LNCAP (cell line): ENCODE measurements at regions not wholly inside any gene's neighbourhood (a gene's known extent, or its start where the extent isn't known, plus 50 kb on each side); places are given as distances from the start of the nearest gene placed in this dataset.

Experiments
- CTCF ChIP-seq: fragments of 450-650 bp; IDR thresholded peaks from 2 replicates; pipeline ENCODE4 v1.5.1; 2017; ENCODE audit warnings: mild to moderate bottlenecking

- TF ChIP-seq CTCF = no peak
These were observed 210.5 kb downstream of the BCAT1 start for GRCh38 chr12:24738441-24738840.

- TF ChIP-seq CTCF = no peak
These were observed 217.3 kb downstream of the BCAT1 start for GRCh38 chr12:24731596-24731995.

DNA sequence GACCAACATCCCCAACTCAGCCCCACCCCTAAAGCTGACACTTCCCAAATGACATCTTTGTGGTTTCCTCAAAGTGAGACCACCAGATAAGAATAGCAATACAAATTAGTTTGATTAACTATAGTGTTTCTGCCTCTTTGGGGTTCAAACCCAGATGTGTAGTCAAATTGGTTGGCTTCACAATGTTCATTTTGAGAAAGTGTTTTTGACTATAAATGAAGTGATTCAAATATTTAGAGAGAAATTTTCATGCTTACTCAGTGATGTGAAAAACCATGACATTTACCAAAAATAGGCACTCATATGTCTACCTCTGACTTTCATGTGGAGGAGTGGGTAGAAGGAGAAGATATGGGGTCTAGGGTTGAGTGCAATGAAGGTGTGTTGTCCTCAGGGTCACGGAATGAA lies 218.4 kb downstream of the BCAT1 start:
- no peak for TF ChIP-seq CTCF

- TF ChIP-seq CTCF = no peak
These were observed 220.1 kb downstream of the BCAT1 start for GRCh38 chr12:24728826-24729225.

- TF ChIP-seq CTCF = peak; percentile 35; the same call in 1 of the 2 replicates
These were observed 220.5 kb downstream of the BCAT1 start for GRCh38 chr12:24728366-24728765.

DNA sequence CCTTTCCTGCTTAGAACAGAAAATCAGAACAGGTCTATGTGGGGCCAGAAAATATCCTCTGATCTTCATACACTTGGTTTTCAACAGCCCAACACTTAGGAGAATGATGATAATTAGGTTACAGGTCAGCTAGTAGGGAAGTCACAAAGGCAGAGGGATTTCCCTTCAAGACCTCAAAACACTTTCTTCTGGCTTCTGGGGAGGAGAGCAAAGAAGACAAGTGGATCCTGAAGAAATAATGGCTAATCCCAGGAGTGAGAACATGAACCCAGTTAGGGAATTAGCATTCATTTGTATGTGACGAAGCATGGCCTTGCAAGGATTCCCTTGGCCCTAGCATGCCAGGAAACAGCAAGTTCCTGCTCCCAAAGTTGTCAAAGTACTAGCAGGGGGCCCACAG lies 223.3 kb downstream of the BCAT1 start:
- no peak for TF ChIP-seq CTCF

DNA sequence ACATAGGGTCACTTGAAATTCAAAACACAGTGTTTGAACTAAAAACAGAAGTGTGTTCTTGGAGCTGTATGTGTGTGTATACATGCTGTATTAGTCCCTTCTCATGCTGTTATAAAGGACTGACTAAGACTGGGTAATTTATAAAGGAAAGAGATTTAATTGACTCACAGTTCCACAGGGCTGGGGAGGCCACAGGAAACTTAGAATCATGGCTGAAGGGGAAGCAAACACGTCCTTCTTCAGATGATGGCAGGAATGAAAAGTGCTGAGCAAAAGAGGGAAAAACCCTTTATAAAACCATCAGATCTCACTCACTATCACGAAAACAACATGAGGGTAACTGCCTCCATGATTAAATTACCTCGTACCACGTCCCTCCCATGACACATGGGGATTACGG lies 224.1 kb downstream of the BCAT1 start:
- TF ChIP-seq CTCF = no peak

DNA sequence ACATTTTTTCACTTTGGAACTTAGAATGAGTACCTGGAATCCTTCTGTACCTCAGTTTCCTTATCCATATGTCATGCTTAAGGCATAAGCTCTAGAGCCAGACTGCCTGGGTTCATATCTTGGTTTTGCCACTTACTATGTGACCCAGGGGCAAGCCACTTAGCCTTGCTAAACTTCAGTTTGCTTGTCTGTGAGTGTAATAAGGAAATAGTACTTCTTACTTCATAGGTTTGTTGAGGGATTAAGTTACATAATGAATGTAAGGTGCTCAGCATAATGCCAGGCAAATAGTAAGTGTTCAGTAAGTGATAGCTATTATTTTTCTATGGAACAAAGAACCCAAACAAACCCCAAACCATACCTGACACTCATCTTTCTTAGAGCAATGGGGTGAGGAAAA lies 225.1 kb downstream of the BCAT1 start:
- TF ChIP-seq CTCF = no peak
